HG02642 (cell line): ENCODE measurements at regions not wholly inside any gene's neighbourhood (a gene's known extent, or its start where the extent isn't known, plus 50 kb on each side); places are given as distances from the start of the nearest gene placed in this dataset.
"Not testable (repeated sequence)": the region's sequence is repeated elsewhere in the genome, so short reads cannot be mapped to it uniquely, and the experiment has no call there.

Experiments used
- ATAC-seq: cut with Tn5 transposase; IDR thresholded peaks from one replicate; pipeline ENCODE4 v1.9.1; 2021; ENCODE audit warnings: mild to moderate bottlenecking; ENCODE audit not compliant: unreplicated experiment, poor library complexity

DNA sequence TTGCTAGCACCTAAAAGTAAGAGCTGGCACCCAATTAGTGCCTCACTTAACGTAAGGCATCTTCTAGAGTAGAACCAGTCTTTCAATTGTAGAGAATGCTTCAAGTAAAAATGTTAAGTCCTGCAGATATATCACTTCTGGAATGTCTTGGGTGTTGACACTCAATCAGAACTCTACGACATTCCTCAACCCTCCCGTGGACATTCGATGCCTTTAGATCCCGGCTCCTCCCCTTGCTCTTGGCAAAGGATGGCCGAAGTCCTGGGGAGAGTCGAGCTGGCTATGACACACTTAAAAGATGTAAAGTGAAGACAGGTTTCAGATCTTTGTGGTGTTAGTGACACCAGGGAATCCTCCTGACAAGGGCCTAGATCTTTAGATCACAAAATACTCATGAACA is 87.5 kb upstream of the ERCC6L2 start:
- no peak for ATAC-seq

GRCh38 chr9:95785209-95785608 is 90.3 kb upstream of the ERCC6L2 start:
- ATAC-seq = no peak

DNA sequence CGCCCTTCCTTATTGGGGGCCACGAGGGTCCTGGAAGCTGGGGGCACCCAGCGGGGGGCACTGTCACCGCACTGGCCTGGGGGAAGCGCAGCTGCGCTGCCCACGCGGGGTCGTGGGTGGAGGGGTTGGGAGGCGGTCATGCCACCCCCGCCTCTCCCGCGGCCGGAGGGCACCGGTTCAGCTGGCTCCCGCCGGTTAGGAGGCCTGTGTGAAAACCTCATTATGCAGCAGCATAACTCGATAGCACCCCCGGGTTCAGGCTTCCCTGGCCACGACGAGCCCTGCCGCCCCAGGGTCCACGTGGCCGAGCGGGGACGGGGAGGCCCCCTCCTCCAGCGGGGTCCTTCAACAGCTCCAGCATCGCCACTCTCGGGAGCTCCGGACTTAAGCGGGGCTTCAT is 91.2 kb upstream of the ERCC6L2 start:
- no peak for ATAC-seq

DNA sequence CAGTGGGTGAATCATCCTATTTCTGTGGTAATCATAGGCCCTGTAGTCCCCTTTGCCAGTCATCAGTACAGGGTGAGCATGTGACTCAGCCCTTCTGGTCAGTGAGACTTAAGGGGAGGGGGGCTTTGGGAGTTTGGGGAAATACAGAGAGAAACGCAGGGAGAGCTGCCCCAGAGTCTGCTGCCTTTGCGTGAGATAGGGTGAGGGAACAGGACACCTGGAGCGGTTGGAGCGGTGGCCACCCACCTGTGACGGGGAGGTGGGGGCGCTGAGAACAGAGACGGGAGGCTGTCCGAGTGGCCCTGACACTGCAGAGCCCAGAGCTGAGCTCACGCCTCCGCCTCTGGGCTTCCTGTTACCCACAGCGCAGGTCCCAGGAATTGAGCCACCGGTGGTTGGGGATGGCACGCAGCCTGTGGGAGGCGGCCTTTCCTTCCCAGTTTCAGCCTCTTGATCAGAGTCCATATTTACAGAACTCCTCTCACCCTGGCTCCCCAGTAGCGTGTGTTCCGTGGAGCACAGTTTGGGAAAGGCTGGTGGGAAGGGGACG is 92.0 kb upstream of the ERCC6L2 start:
- no peak for ATAC-seq

DNA sequence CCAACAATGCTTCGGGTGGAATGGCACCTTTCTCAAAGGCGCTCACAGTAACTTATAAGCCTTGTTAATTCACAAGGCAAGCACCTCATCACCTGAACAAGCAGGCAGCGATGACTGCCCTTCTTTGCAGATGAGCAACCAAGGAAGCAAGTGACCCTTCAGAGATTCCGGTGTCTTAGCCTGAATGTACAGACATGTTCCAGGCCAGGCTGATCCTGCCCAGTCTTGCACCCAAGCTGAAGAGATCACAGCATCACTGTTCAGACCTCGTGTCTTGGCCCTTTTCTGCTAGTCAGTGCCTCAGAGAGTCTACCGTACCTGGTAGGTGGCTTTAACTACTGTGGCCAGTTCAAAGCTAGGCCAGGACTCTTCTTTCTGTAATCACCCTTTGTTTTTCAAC is 94.7 kb upstream of the ERCC6L2 start:
- no peak for ATAC-seq

DNA sequence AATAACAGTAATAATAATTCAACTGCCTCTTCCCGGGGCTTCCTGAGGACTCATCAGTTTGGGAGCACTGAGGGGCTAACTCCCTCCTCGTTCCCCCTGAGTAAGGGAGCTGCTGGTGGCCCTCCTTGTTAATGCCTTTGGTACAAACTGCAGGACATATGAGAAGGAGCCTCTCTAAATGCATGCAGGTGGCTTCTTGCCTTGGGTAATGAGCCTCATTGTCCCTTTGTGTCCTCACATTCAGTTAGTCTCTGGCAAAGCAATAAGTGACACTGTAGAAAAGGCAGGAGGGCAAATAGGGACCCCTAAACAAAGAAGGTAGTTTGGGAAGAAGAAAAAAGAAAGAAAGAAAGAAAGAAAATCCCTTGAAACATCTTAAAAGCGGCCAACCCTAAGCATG is 95.4 kb upstream of the ERCC6L2 start:
- no peak for ATAC-seq

- ATAC-seq = not testable (repeated sequence)
Observed at GRCh38 chr9:95779597-95779996, 95.9 kb upstream of the ERCC6L2 start.

DNA sequence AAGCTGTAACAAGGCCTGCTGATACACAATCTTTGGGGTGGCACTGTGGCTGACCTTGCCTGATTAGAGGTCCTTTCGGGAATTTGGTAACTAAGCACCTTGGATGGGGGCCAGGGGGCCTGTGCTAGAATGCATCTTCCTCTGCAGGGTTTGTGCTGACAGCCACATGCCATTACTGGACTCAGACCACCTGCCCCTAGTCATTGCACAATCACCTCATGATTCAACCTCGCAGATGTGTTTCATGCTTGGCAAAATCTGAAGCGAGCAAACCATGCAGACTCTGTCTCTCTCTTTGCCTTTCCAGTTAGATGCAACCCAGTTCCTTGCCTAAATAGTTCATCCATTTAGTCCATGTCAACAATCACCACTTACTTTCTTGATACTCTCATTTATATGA is 96.5 kb upstream of the ERCC6L2 start:
- no peak for ATAC-seq

DNA sequence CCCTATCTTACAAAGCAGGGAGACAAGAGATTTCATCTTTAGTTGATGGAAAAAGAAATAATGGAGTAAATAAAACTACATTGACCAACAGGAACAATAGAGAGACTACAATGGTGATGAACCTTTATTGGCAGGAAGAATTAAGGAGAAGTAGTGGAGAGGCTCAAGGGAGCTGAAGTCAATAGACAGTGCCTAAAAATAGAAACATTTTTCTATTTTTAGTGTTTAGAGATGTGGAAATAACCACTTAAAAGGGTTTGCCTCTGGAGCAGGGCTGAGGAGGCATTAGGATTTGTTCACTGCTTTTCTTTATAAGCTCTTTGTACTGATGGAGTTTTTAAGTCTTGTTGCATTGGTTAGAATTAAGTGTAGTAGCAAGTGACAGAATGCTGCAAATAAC is 98.4 kb upstream of the ERCC6L2 start:
- ATAC-seq = no peak

- no peak for ATAC-seq
Observed at GRCh38 chr9:95776176-95776575, 99.3 kb upstream of the ERCC6L2 start.

DNA sequence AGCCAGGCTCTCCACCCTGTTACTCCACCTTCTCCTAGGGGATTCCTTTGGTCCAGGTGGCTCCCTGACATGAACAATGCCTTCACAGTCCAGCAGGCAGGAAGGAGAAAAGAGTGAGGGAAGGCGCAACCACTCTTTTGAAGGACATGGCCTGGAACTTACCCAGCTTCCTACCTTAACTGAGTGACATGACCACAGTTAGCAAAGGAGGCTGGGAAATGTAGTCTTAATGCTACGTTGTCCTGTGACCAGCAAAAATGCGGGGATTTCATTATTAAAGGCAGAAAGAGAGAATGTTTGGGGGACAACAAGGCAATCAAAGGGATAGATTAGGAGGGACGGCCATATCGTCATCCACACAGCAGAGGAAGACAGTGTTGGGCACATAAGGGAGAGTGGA is 100.3 kb upstream of the ERCC6L2 start:
- ATAC-seq = no peak

- no peak for ATAC-seq
Observed at GRCh38 chr9:95773053-95773418, 102.5 kb upstream of the ERCC6L2 start.

GRCh38 chr9:95772320-95773052 is 103.0 kb upstream of the ERCC6L2 start:
- no peak for ATAC-seq

DNA sequence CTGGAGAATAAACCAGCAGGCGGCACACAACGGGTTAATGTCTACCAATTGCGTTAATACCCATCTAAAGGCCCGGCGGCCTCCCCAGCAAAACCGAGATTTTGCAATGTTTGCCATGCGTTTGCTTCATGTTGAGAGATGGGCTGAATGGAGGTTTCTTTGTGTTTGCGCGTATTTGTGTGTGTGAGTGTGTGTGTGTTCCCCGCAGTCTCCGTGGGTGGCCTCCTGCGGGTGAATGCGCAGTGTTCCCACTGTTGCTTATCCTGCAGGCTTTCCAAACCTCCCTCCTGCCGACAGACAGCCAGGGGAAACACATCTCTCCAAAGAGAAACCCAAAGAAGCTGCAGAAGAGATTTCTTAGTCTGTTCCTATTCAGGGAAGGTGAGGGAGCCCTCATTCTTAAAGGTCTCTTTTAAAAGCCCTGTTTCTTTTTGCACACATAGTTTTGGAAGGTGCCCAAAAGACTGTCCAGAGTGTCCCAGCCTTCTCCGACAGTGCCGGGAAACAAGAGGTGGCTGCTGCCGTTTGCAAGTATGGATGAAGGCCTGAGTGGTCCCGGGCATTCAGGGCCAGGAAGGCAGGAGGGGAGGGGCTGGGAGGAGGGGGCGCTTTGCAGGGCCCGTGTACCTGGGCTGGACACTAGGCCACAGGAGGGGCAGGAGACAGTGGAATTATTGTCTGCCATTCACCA is 103.8 kb upstream of the ERCC6L2 start:
- no peak for ATAC-seq

DNA sequence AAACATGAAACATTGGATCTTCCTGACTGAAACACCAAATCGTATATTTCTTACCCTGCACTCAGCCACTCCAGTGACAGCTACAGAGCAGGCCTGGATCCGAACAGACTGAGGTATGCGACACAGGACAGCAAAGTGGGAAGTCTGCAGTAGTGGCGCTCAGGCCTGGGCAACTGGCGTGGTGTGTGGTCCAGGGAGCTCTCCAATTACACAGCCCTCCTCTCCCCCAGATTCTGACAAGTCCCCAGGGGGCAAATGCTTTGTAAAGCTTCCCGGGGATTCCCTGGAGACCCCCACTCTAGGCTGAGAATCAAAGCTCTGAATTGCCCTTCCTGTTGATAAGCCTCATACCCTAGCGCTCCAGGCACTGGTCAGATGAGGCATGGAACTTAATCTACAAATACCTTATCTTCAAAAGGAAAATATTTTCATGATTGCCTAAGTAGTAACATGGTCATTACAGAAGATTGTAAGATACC is 104.8 kb upstream of the ERCC6L2 start:
- ATAC-seq = no peak

DNA sequence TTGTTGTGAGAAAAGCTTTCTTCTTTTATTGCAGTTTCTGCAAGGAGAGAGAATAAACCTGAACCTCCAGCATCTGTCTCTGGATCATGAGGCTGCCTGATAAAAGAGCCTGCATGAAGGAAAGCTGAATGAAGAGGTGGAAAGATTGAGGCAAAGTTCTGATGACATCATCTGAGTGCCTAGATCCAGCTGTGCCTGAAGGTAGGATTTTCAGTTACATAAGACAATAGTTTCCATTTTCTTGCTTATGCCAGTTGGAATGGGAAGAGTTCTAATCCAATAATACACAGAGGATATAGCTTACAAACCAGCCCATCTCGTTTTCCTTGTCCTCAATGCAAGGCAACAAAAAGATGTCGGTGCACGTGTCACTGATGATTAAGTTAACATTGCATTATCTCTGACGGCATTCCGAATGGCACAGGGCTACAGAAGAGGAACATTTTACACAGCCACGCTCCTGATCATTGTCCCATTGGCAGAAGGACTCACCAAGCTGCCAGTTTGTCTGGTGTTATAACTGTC is 105.5 kb upstream of the ERCC6L2 start:
- no peak for ATAC-seq

GRCh38 chr9:95769473-95769872 is 106.0 kb upstream of the ERCC6L2 start:
- ATAC-seq = no peak

DNA sequence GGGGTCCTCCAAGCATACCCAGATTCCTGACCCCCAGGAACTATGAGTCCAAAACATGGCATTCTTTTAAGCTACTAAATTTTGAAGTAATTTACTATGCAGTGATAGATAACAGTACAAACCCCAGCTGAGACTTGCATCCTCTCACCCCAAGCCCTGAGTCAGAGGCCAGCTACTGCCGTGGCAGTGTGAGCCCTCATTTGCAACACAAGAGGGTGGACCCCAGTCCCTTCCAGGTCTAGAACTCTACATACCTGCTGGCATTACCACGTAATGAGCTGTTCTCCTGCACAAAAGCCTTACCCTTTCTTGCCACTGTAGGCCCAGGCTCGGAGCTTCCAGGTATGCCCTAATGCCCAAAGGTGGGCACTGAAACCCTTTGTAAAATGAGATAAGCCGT is 108.6 kb upstream of the ERCC6L2 start:
- no peak for ATAC-seq

DNA sequence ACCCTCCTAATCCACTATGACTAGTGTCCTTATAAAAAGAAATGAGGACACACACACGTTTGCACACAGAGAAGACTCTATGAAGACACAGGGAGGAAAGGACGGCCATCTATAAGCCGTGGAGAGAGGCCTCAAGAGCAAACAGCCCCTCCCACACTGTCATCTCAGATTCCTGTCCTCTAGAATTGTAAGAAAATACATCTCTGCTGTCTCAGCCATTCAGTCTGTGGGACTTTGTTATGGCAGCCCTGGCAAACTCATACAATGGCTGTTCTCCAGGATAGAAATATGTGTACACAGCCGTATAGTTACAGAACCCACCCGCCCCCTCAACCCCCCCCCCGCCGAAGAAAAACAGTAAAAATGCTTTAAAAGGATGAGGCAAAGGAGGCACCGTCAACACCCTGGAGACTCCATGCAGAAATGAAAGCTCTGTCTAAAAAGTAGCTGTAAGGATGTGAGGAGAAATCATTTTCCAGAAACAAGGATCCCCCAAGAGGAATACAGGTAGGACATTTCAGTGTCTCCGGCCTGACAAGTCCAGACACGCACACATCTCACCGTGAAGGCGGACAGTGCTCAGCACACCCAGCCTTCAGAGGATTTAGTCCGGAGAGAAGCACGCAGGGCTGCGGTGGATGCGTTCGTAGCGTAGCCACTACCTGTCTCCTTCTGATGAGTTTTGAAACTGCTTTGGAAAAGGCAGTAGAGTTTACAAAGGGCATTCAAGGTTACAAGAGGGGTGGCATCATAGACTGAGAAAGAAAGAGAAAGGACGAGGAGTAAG is 110.8 kb upstream of the ERCC6L2 start:
- ATAC-seq = no peak

DNA sequence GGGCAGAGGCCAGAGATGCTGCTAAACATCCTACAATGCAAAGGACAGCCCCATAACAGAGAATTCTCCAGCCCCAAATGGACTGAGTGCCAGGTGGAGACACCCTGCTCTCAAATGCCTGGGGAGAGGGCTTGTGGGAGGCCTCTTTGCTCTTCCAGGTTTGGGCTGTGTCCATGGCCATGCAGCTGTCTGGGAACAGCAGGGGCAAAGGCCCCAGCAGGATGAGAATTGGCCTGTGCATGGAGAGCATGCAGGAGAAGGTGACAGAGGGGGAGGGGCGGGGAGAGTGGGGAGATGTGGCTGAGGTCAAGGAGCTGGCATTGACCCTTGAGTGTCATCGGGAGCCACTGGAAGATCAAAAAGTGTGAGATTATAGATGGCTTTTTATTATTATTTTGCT is 111.5 kb upstream of the ERCC6L2 start:
- no peak for ATAC-seq

- no peak for ATAC-seq
Observed at GRCh38 chr9:95763006-95763405, 112.5 kb upstream of the ERCC6L2 start.
